Esophagus (tissue), 2 donors: ENCODE measurements at regions not wholly inside any gene's neighbourhood (a gene's known extent, or its start where the extent isn't known, plus 50 kb on each side); places are given as distances from the start of the nearest gene placed in this dataset.

Source experiments
- H3K27ac ChIP-seq, 2 donors: one replicate each; pipeline ENCODE4 v1.5.1; 2013; ENCODE audit warnings: low read depth in 2 of 2, mild to moderate bottlenecking in 2 of 2, inconsistent platforms in 1 of 2, low read length in 1 of 2, moderate library complexity in 1 of 2
- H3K27me3 ChIP-seq, 2 donors: one replicate each; pipeline ENCODE4 v1.6.1; 2013; ENCODE audit warnings: low read length in 2 of 2, control low read depth in 1 of 2, mild to moderate bottlenecking in 1 of 2; ENCODE audit not compliant: insufficient read depth in 2 of 2, control insufficient read depth in 1 of 2
- H3K36me3 ChIP-seq, 2 donors: one replicate each; pipeline ENCODE4 v1.6.1; 2013; ENCODE audit warnings: low read length in 1 of 2; ENCODE audit not compliant: control insufficient read depth in 2 of 2, insufficient read depth in 2 of 2
- H3K4me1 ChIP-seq, 2 donors: one replicate each; pipeline ENCODE4 v1.6.1; 2013; ENCODE audit warnings: low read length in 1 of 2; ENCODE audit not compliant: control insufficient read depth in 2 of 2, insufficient read depth in 2 of 2
- H3K4me3 ChIP-seq, 2 donors: one replicate each; pipeline ENCODE4 v1.5.1; 2013; ENCODE audit warnings: low read length in 2 of 2, mild to moderate bottlenecking in 2 of 2, low read depth in 1 of 2, moderate library complexity in 1 of 2
- H3K9me3 ChIP-seq, 2 donors: one replicate each; pipeline ENCODE4 v1.6.1; 2013; ENCODE audit warnings: mild to moderate bottlenecking in 2 of 2, low read depth in 1 of 2, low read length in 1 of 2, moderate library complexity in 1 of 2; ENCODE audit not compliant: control insufficient read depth in 2 of 2, insufficient read depth in 1 of 2
- WGBS, 2 donors: extraction: QIAGEN DNeasy Blood & Tissue Kit; methylation state at CpG; one replicate each; pipeline ENCODE4 v1.1.7; 2013; 5-methylcytosine and 5-hydroxymethylcytosine counted together
- donor health status: healthy with polysubstance abuse.
- donor health status: Bipolar disorder and iron deficiency.

GRCh38 chr17:71283486-71283885 lies 837.3 kb upstream of the SOX9 start:
- no peak overlapping the region for H3K27ac ChIP-seq
- H3K36me3 ChIP-seq = no peaks in the 10 kb centered on the region
- no peak overlapping the region for H3K4me3 ChIP-seq
- 71 to 78% methylated on average over 4 of the region's 4 CpGs for WGBS, 2 donors
- peaks cover 0 to 3% of the 10 kb centered on the region in 2 donors for H3K4me1 ChIP-seq
- no peaks in the 10 kb centered on the region for H3K27me3 ChIP-seq
- H3K9me3 ChIP-seq = no peaks in the 10 kb centered on the region

GRCh38 chr17:71284032-71284755 lies 836.6 kb upstream of the SOX9 start:
- Histone ChIP-seq H3K36me3 (no peaks in the 10 kb centered on the region), H3K27me3 (no peaks in the 10 kb centered on the region), H3K4me3 (no peak overlapping the region), H3K4me1 (peaks cover 0 to 3% of the 10 kb centered on the region in 2 donors), H3K9me3 (no peaks in the 10 kb centered on the region), H3K27ac (no peak overlapping the region)
- WGBS, 2 donors = 84 to 92% methylated on average over 7 of the region's 7 CpGs

- WGBS, 2 donors = 77 to 78% methylated on average over 7 of the region's 7 CpGs
- Histone ChIP-seq H3K36me3 (no peaks in the 10 kb centered on the region), H3K27ac (no peak overlapping the region), H3K4me1 (peaks cover 0 to 3% of the 10 kb centered on the region in 2 donors), H3K27me3 (no peaks in the 10 kb centered on the region), H3K4me3 (no peak overlapping the region), H3K9me3 (no peaks in the 10 kb centered on the region)
These were observed 834.2 kb upstream of the SOX9 start for GRCh38 chr17:71286625-71287024.

GRCh38 chr17:71287071-71287823 lies 833.6 kb upstream of the SOX9 start:
- 28 to 33% methylated on average over 17 of the region's 17 CpGs for WGBS, 2 donors
- peaks cover 0 to 3% of the 10 kb centered on the region in 2 donors for H3K4me1 ChIP-seq
- no peaks in the 10 kb centered on the region for H3K9me3 ChIP-seq
- H3K36me3 ChIP-seq = no peaks in the 10 kb centered on the region
- H3K27me3 ChIP-seq = no peaks in the 10 kb centered on the region
- no peak overlapping the region for H3K4me3 ChIP-seq
- H3K27ac ChIP-seq = no peak overlapping the region

- Histone ChIP-seq H3K4me3 (no peak overlapping the region), H3K36me3 (no peaks in the 10 kb centered on the region), H3K27me3 (no peaks in the 10 kb centered on the region), H3K4me1 (peaks cover 0 to 3% of the 10 kb centered on the region in 2 donors), H3K27ac (no peak overlapping the region), H3K9me3 (no peaks in the 10 kb centered on the region)
- WGBS, 2 donors = 59 to 63% methylated on average over 1 of the region's 1 CpG
These were observed 828.8 kb upstream of the SOX9 start for GRCh38 chr17:71292006-71292405.

- no peaks in the 10 kb centered on the region for H3K4me1 ChIP-seq
- H3K9me3 ChIP-seq = peaks cover 0 to 2% of the 10 kb centered on the region in 2 donors
- no peak overlapping the region for H3K4me3 ChIP-seq
- H3K27ac ChIP-seq = no peak overlapping the region
- WGBS, 2 donors = 94 to 97% methylated on average over 1 of the region's 1 CpG
- H3K27me3 ChIP-seq = no peaks in the 10 kb centered on the region
- H3K36me3 ChIP-seq = no peaks in the 10 kb centered on the region
These were observed 824.8 kb upstream of the SOX9 start for GRCh38 chr17:71296005-71296404.

- H3K27me3 ChIP-seq = no peaks in the 10 kb centered on the region
- no peaks in the 10 kb centered on the region for H3K36me3 ChIP-seq
- H3K4me3 ChIP-seq = no peak overlapping the region
- no peak overlapping the region for H3K27ac ChIP-seq
- peaks cover 0 to 2% of the 10 kb centered on the region in 2 donors for H3K9me3 ChIP-seq
- H3K4me1 ChIP-seq = no peaks in the 10 kb centered on the region
These were observed 819.8 kb upstream of the SOX9 start for GRCh38 chr17:71301063-71301462.

GRCh38 chr17:71302721-71303549 lies 817.9 kb upstream of the SOX9 start:
- WGBS, 2 donors = 76 to 80% methylated on average over 9 of the region's 9 CpGs
- peaks cover 0 to 2% of the 10 kb centered on the region in 2 donors for H3K9me3 ChIP-seq
- no peaks in the 10 kb centered on the region for H3K36me3 ChIP-seq
- H3K27ac ChIP-seq = no peak overlapping the region
- H3K27me3 ChIP-seq = no peaks in the 10 kb centered on the region
- no peaks in the 10 kb centered on the region for H3K4me1 ChIP-seq
- no peak overlapping the region for H3K4me3 ChIP-seq

GRCh38 chr17:71304498-71305158 lies 816.2 kb upstream of the SOX9 start:
- 89 to 94% methylated on average over 5 of the region's 5 CpGs for WGBS, 2 donors
- Histone ChIP-seq H3K4me1 (no peaks in the 10 kb centered on the region), H3K36me3 (no peaks in the 10 kb centered on the region), H3K27me3 (no peaks in the 10 kb centered on the region), H3K9me3 (no peaks in the 10 kb centered on the region), H3K27ac (no peak overlapping the region), H3K4me3 (no peak overlapping the region)
